ENCODE measurements at regions not wholly inside any gene's neighbourhood (a gene's known extent, or its start where the extent isn't known, plus 50 kb on each side); places are given as distances from the start of the nearest gene placed in this dataset.
"Not testable (repeated sequence)": the region's sequence is repeated elsewhere in the genome, so short reads cannot be mapped to it uniquely, and the experiment has no call there.

- DNase-seq = no peak
These were observed 303.5 kb downstream of the DLEU7 start for GRCh38 chr13:50539791-50540530.

- no peak for DNase-seq
These were observed 300.4 kb downstream of the DLEU7 start for GRCh38 chr13:50543141-50543540.

- no peak for DNase-seq
These were observed 299.7 kb downstream of the DLEU7 start for GRCh38 chr13:50543782-50544181.

- DNase-seq = no peak
These were observed 299.3 kb downstream of the DLEU7 start for GRCh38 chr13:50544211-50544610.

GRCh38 chr13:50547175-50547574, 296.3 kb downstream of the DLEU7 start:
- not testable (repeated sequence) for DNase-seq

- DNase-seq = peak; percentile 6
These were observed 294.9 kb downstream of the DLEU7 start for GRCh38 chr13:50548586-50548985.

- DNase-seq = no peak
These were observed 294.1 kb downstream of the DLEU7 start for GRCh38 chr13:50549221-50549942.

GRCh38 chr13:50550151-50550550, 293.3 kb downstream of the DLEU7 start:
- no peak for DNase-seq

- no peak for DNase-seq
These were observed 291.0 kb downstream of the DLEU7 start for GRCh38 chr13:50552424-50552966.

GRCh38 chr13:50561739-50562138, 281.8 kb downstream of the DLEU7 start:
- no peak for DNase-seq

- no peak for DNase-seq
These were observed 276.8 kb downstream of the DLEU7 start for GRCh38 chr13:50566646-50567045.

GRCh38 chr13:50572129-50572528, 271.4 kb downstream of the DLEU7 start:
- no peak for DNase-seq

- DNase-seq = no peak
These were observed 270.4 kb downstream of the DLEU7 start for GRCh38 chr13:50573066-50573465.

GRCh38 chr13:50574731-50575130, 268.8 kb downstream of the DLEU7 start:
- no peak for DNase-seq

- DNase-seq = no peak
These were observed 268.4 kb downstream of the DLEU7 start for GRCh38 chr13:50575138-50575537.

- DNase-seq = no peak
These were observed 267.3 kb downstream of the DLEU7 start for GRCh38 chr13:50576156-50576555.

GRCh38 chr13:50577806-50578205, 265.7 kb downstream of the DLEU7 start:
- DNase-seq = no peak

- DNase-seq = no peak
These were observed 262.7 kb downstream of the DLEU7 start for GRCh38 chr13:50580684-50581305.

- no peak for DNase-seq
These were observed 261.8 kb downstream of the DLEU7 start for GRCh38 chr13:50581586-50582196.

- no peak for DNase-seq
These were observed 258.5 kb downstream of the DLEU7 start for GRCh38 chr13:50584856-50585580.

- no peak for DNase-seq
These were observed 257.6 kb downstream of the DLEU7 start for GRCh38 chr13:50585674-50586413.
